ENCODE measurements at regions not wholly inside any gene's neighbourhood (a gene's known extent, or its start where the extent isn't known, plus 50 kb on each side); places are given as distances from the start of the nearest gene placed in this dataset.

- Histone ChIP-seq H4K20me1 (replicated peaks in 1 of 2; ENCODE audit: control insufficient read depth in 1 of 2, insufficient read depth in 2 of 2, low read length in 2 of 2) (no peaks in the 10 kb centered on the region), H3K4ac (replicated peaks; ENCODE audit: insufficient read length, low read depth, low read length) (no peak overlapping the region), H3K9ac (replicated peaks in 1 of 4; ENCODE audit: extremely low read depth in 1 of 4, low read depth in 3 of 4, low read length in 3 of 4) (no peak overlapping the region), H3K36me3 (ENCODE audit: control insufficient read depth in 2 of 4, insufficient read depth in 4 of 4, low read length in 3 of 4) (no peaks in the 10 kb centered on the region), H2BK120ac (replicated peaks; ENCODE audit: low read depth, low read length) (no peak overlapping the region), H4K8ac (ENCODE audit: extremely low read depth, insufficient read depth, low read length) (no peak overlapping the region), H4K5ac (ENCODE audit: insufficient read length, low read depth, low read length) (no peak overlapping the region), H3K27me3 (replicated peaks in 1 of 4; ENCODE audit: control insufficient read depth in 3 of 4, extremely low read depth in 1 of 4, insufficient read depth in 3 of 4, low read length in 3 of 4) (no peaks in the 10 kb centered on the region; a peak in 1 of 7 replicates), H3K4me1 (replicated peaks in 1 of 4; ENCODE audit: control insufficient read depth in 3 of 4, insufficient read depth in 4 of 4, low read length in 3 of 4) (no peaks in the 10 kb centered on the region), H2AFZ (ENCODE audit: low read length) (no peak overlapping the region), H2BK5ac (ENCODE audit: low read depth, low read length) (no peak overlapping the region), H3K14ac (ENCODE audit: insufficient read length) (no peak overlapping the region), H4K91ac (replicated peaks; ENCODE audit: insufficient read length, low read length) (no peak overlapping the region), H3K4me2 (ENCODE audit: insufficient read depth in 1 of 2, low read depth in 2 of 2, low read length in 2 of 2) (no peak overlapping the region), H3K18ac (ENCODE audit: extremely low read depth, low read length) (no peak overlapping the region), H2BK15ac (ENCODE audit: low read length) (no peak overlapping the region), H2BK20ac (ENCODE audit: low read length) (no peak overlapping the region), H3K56ac (replicated peaks; ENCODE audit: insufficient read length, low read depth, low read length) (no peak overlapping the region), H3K23ac (ENCODE audit: insufficient read length) (no peak overlapping the region), H2AK5ac (ENCODE audit: low read depth, low read length) (no peak overlapping the region), H2BK12ac (ENCODE audit: low read depth, low read length) (no peak overlapping the region), H3K27ac (ENCODE audit: low read depth, low read length) (no peak overlapping the region), H3K23me2 (ENCODE audit: low read depth, low read length) (no peaks in the 10 kb centered on the region; the same call in 1 of the 2 replicates), H3K79me1 (ENCODE audit: low read depth, low read length) (no peaks in the 10 kb centered on the region), H3K9me3 (ENCODE audit: insufficient read depth in 2 of 2, low read depth in 1 of 2, low read length in 1 of 2) (no peaks in the 10 kb centered on the region), H3K79me2 (ENCODE audit: control insufficient read depth in 1 of 2, insufficient read depth in 2 of 2, low read length in 2 of 2) (no peaks in the 10 kb centered on the region), H3K4me3 (ENCODE audit: extremely low read depth in 1 of 4, insufficient read depth in 2 of 4, low read depth in 3 of 4, low read length in 4 of 4) (no peak overlapping the region)
- CTCF ChIA-PET (ENCODE audit: partially characterized antibody): interaction anchor here (0.6 to 1.8 kb wide), 2 partner anchors 10 to 308 kb away, joined by 3 to 4 read pairs; no protein-coding TSS in a partner anchor
- POLR2A ChIA-PET (ENCODE audit: partially characterized antibody): no interaction called here
- DNase-seq (ENCODE audit: low read depth in 1 of 2, low spot score in 2 of 2): no peak
- FAIRE-seq: no peak
- 95% methylated on average over 1 of the region's 1 CpG; no CpG with 5 or more reads in 1 of the 2 experiments for WGBS, 2 experiments (ENCODE audit: extremely low coverage in 1 of 2, insufficient coverage in 1 of 2, insufficient read length in 1 of 2, insufficient replicate concordance in 2 of 2, low coverage in 1 of 2, low lambda C conversion rate in 2 of 2, missing lambda C conversion rate in 1 of 2)
- TF ChIP-seq ASH2L (IDR thresholded peaks at IDR 0.05; ENCODE audit: low read length): no peak
- no peak for TF ChIP-seq CTBP2 (IDR thresholded peaks at IDR 0.05; ENCODE audit: borderline replicate concordance, insufficient read depth, insufficient read length, low read length)
- no peak for TF ChIP-seq ZNF274 (IDR thresholded peaks at IDR 0.05; ENCODE audit: borderline replicate concordance, extremely low read depth, low read length)
- no peak for TF ChIP-seq POU5F1 (IDR thresholded peaks at IDR 0.05; ENCODE audit: low read depth, low read length)
- TF ChIP-seq CHD2 (IDR thresholded peaks at IDR 0.05; ENCODE audit: low read length): no peak
- TF ChIP-seq SP4 (IDR thresholded peaks at IDR 0.05; ENCODE audit: low read length): no peak
- no peak for TF ChIP-seq KDM4A (IDR thresholded peaks at IDR 0.05; ENCODE audit: low read depth, low read length, severe bottlenecking)
- no peak for TF ChIP-seq SIX5 (IDR thresholded peaks at IDR 0.05; ENCODE audit: low read depth, low read length)
Observed at GRCh38 chr11:101661559-101661958, 77.8 kb upstream of the TRPC6 start.
